ENCODE measurements at regions not wholly inside any gene's neighbourhood (a gene's known extent, or its start where the extent isn't known, plus 50 kb on each side); places are given as distances from the start of the nearest gene placed in this dataset.

DNA sequence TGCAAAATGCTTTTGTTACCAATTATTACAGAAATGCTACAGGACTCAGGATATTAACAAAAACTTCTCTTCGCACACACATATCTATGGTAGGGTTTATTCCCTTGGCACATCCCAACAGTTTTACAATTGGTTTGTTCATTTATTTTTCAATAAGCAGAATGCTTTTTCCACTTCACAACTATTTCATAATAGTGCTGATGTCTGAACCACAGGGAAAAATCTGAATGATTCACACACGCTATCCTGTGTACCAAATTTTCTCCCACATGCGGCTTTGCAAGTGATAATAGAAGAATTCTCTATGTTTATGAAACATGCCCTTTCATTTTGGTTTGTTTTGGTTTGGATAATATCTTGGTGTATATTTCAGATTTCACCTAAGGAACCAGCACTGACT is 725.7 kb upstream of the TENM3 start:
- no peak for DNase-seq

DNA sequence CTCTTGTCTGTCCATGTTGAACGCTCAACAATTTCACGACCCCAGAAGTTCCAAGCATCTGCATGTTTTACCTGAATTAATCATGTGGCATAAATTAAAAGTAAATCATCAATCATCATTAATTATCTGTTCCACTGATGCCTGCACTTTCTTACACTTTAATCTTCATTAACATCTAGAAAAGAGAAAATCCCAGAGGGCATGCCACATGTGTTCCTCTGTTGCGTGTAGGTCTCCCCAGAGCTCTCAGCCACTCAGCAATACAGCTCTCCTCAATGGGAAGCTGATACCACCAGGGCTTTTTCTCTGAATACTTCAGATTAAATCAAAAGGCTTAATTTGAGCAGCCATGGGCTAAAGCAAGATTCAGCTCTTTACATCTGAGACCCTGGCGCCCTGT is 722.4 kb upstream of the TENM3 start:
- no peak for DNase-seq

DNA sequence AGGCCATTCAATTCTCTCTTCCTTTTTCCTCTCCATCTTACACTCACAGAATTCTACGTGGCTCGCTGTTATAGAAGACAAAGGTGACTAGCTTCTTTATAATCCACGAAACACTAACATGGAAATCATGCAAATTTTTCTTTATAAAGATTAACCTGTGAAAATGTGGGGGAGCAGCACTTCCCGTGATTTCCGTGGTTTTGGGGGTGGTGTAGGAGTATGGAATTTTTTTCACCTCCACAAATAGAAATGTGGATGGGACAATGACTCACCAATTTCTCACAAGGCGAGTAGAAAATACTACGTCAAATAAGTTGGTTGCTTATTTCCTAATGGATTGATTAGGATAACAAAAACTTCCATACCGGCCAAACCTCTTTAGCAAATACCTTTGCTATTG is 719.2 kb upstream of the TENM3 start:
- no peak for DNase-seq

DNA sequence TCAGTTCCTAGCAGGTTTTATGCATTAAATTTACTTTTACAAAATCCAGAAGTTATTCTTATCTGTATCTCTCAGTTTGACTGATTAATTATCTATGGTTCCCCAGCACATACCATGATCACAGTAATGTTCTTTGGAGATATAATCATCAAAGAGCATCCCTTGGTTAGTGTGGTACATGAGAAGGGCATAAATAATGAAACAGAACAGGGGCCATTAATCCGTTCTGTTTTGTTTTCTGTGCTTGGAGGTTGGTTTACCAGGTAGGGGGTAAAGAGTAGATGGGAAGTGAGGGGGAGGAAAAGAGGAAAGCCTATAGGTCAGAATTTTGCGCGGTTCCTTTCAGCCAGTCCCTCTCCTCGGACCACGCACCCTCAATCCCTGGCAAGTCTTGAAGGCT is 718.7 kb upstream of the TENM3 start:
- DNase-seq = no peak

DNA sequence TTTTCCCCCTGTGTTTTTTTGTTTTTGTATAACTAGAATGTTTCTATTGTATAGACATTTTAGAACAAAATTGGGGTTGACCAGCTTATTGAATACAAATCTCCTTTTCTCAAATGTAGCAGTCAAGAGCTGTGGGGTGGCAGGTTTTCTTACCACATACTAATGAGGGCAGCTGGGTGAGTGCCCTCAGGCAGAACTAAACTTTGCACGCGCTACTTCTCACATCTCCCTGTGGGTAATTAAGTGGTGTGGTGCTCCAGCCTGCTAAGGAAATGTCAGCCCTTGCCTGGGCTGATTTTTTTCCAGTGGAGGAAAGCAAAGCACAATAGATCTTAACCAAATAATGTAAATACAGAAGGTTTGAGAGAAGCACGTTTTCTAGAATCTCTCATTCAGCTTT is 717.6 kb upstream of the TENM3 start:
- DNase-seq = no peak

DNA sequence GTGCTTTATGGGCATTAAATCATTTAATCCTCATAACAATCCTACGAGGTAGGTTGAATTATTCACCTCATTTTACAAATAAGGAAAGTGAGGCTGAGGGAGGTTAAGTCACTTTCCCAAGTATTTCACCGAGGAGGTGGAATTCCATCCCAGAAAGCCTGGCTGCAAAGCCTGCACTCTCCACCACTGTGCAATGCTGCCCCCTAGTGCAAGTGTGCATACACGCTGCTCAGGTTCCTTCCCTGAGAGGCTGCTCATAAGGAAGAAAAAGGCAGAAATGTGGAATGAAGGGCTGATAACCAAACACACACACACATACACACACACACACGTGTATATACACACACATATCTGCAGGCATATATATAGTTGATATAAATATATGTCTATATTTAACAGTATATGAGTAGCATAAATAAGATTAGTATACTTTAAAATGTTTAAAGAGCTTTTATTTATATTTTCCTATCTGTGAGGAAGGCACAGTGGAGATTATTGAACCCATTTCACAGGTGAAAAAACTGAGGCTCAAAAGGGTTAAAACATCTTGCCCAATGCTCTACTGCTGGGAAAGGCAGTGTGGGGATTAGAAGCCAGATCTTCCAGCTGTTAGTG is 714.5 kb upstream of the TENM3 start:
- DNase-seq = no peak

DNA sequence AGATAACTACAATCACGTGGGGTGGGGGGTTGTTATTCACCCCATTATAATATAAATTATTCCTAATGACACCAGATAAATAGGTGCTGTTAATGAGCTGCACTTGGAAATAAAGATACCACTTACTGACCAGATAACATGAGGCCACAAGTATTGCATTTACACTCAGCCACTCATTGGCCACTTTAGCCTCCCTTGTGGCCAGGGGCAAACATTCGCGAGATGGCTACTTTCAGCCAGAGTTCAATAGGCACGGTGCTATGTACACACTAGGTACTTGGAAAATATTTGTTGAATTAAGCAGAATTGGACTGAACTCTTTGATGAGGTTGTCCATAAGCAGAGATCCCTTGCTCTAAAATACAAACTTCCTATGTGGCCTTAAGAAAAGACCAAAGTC is 713.7 kb upstream of the TENM3 start:
- no peak for DNase-seq

DNA sequence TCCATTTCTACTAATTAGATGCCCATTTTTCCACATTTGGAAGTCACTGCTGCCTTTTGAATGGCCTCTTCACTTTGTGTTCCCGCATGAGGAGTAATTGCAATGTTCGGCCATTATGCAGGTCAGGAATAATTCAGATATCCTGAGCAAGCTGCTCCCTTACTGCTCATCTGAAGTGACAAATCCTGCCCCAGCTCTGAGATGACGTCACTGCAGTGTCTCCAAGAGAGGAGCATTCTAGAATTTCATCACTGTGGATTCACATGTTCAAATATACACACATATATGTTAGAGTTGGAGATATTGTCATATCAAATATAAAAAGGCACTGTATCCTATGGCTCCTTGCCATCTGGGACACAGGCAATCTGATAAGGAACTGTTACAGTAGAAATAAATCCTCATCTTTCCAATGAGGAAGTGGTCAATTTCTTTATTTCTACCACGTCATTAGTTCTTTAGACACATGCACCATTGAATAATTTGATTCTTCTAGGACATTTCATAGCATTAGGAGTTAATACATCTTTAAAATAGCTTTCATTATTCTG is 706.9 kb upstream of the TENM3 start:
- DNase-seq = no peak

DNA sequence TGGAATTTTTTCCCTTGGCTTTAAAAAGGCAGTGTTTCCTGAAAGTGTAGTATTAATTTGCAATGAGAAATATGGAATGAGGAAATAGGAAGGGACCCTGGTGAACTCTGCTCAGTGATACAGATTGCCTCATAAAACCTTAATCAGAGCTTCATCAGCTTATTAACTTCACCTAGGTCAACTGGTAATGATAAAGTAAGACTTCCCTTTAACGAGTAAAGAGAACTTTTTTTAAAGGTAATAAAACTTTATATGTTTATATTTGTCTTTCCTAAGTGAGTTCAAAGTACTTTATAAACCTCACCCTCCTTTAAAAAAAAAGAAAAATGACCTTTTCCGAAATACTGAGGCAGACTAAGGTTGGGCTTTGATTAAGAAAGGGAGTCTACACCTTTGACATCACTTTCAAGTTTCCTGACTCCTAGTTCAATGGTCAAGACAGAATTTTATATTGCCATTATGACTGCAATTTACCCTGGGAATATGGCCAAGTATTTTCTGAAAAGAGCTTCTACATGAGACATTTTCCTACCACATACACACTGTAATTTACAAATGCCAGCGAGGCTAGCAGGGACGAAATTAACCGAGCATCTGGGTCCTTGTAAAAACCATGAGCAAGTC is 706.3 kb upstream of the TENM3 start:
- DNase-seq = no peak

DNA sequence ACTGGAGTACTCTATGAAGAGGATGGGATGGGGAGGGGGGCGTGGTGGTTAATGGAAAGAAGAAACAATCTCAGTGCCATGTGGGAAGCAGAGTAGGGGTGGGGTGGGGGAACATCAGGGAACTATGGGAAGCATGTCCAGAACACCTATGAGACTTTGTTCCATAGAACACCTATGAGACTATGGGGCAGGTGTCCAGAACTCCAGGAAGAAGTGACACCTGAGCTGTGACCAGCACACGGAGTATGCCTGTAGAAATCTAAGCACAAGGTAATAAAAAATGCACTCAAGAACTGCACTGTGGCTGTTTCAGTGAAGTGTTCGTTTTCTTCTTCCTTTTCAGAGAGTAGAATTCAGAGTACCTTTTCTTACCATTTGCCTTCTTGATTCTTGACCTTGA is 704.8 kb upstream of the TENM3 start:
- DNase-seq = no peak

DNA sequence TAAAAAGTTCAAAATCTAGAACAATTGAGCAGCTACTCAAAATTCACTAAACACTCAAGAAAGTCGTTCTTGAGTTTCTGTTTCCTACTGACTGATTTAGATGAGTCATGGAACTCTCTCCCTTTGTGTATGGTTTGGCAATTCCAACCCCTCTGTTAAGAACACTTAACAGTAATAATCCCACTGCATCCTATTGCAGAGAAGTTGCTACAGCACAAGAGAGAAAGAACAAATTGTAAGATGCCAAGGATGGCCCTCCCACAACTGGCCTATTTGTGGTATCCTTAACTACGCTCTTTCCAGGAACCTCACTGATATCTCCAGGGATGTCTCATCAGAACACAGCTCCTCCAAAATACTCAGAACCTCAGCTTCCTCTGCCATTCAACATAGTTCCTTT is 701.8 kb upstream of the TENM3 start:
- no peak for DNase-seq

DNA sequence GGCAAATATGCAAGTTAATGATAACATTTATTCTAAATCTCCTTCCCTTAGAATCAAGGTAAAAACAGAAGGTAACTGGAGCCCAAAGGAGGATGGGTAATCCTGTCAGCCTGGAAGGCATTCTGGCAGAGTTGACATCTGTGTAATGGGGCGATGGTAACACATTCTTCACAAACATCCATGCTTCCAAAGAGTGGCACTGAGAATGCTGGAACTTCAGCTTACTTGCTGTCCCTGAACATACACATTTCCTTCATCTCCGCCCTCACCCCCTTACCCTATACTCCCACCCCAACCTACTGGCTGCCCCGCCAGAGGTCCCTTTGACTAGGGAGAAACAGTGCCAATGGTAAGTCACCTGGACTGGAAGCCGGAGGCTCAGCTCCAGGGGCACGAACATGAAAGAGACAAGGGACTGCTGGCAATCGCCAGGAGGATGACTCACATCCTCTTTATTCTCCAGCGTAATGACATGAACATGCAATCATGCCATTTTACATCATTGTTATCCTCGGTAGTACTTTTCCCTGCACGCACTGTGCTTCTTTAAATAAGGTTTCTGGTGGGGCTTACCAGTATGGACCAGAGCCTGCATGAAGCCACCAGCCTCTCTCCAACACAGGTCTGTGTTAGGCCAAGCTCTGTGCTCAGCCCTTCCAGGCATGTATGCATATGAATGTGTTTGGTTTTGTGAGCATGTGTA is 694.2 kb upstream of the TENM3 start:
- DNase-seq = no peak

DNA sequence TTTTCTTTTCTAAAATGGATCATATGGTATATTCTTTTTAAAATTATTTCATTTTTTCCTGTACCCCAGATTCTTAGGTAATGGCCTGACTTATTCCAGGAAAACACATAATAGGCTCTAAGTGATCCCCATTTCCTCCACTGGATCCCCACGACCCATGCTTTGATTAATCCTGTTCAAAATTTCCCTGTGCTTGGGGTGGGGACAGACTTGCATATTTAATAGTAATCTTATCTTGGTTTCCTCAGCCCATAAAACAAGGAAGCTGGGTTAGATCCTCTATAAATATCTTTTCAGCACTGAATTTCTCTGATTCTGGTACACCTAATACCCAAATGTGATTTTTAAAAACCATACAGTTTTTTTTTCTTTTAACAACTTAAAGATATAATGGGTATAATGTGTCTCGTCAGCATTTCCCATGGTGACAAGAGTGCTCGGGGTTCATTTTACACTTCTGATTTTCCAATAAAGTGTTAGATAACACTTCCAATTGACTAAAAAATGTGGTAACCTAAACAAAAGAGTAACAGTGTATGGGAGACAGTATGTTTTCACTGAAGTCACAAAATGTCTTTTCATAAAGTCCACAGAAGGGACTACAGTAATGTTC is 693.5 kb upstream of the TENM3 start:
- no peak for DNase-seq

DNA sequence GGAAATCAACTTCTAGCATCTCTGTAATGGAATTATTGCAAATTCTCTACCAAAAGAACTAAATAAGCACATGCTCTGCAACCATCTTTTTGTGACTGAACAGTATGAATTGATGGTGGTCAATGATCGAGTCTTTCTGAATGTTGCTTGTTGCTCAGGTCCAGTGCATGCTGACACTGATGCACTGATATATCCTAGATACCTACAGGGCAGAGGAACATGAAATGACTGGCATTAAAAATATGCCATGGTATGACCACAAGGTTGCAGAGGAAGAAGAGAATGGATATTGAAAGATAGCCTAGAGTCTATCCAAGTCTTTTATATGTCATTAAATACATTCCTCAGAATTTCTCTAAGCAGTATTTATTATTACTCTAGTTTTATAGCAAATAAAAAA is 692.8 kb upstream of the TENM3 start:
- DNase-seq = no peak

DNA sequence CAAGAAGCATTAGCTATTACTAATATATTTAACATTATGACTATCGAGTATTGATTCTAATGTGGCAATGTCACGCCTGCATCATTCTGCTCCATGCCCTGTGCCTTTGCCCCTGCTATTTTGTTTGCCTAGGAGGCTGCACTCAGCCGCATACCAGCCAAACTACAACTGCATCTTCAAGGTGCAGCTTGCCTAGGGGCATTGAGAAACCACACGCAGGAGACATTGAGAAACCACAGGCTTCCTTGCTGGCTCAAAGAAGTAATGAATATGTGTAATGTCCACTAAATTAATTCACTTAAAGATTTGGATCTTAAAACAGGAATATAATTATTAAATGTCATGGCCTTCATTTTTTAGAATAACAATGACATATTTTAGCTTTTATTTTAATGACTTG is 683.6 kb upstream of the TENM3 start:
- no peak for DNase-seq

DNA sequence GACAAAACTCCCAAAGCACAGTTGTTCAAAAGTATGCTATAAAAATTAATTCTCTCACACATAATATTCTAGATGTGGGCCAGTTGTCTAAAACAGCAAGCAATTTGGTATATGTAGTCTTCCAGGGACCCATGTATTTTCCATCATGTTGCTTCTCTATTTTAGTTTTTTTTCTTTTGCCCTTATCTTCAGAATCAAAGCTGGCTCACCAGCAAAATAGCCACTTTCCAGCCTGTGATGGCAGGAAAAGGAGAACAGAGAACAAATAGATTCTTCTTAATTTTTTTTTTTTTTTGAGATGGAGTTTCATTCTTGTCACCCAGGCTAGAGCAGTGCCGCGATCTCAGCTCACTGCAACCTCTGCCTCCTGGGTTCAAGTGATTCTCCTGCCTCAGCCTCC is 680.8 kb upstream of the TENM3 start:
- DNase-seq = no peak

DNA sequence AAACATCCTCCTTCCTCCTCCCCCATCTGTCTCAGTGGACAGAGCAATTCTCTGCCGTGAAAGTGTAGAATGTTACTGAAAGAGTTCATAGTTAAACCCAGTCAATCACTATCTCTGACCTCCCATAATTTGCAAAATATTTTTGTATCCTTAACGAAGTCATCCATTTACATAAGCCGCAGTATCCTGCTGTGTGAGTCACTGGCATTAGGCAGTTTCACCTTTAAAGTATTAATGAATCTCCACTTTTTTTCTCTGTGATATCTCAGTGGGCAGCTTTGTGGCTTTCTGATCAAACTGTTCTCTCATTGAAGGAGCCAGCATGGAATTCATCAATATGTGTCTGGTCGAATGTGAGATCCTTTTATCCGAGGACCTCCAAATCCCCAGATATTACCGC is 678.6 kb upstream of the TENM3 start:
- DNase-seq = no peak

DNA sequence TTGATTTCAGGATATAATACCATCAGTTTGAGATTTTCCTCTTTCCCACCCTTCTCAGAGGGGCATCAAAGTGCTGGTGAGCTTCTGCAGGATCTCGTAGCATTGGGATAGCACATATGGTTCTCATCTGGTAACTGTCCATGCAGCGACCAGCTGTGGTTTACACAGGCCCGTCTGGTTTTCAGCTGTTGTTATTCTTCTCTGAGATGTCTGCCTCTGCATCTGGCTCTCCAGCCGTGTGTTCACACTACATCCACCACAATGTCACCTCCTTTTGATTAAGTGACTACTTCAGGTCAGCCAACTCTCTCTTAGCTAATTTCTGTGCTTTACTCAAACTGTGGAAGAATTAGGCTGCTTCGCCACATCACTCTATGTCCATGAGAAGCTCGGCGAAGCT is 676.7 kb upstream of the TENM3 start:
- DNase-seq = no peak

DNA sequence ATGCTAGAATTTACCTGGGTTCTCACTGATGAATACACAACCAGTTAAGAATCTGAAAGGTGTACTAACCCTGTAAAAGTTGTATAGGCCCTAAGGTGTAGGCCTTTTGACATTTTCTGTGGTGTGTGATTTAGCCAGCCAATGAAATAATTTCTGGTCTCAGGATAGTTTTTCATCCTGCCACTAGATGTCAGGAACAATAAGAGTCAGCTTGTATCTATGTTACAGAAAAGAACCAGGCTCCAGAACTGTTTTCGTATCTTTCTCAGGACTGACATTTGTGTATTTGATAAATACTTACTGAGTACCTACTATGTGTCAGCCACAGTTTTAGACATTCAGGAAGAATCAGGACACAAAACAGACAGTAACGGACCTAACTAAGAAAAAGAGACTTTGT is 673.6 kb upstream of the TENM3 start:
- no peak for DNase-seq

DNA sequence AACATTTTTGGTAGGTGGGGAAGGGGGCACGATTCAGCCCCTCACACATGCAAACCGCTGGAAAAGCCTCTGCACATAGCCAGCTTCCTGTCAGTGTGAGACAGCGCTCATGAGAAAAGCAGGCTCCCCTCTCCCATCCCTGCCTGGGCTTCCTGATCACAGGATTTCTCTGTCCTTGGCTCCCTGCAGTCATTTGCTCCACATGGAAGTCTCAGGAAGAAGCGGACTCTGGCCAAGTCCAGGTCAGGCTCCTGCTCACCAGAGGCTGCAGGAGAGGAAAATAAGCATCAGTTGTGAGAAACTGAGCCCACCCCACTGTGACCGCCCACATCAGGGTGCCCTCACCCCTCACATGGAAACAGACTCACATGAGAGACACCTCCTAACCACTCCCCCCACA is 664.3 kb upstream of the TENM3 start:
- no peak for DNase-seq

DNA sequence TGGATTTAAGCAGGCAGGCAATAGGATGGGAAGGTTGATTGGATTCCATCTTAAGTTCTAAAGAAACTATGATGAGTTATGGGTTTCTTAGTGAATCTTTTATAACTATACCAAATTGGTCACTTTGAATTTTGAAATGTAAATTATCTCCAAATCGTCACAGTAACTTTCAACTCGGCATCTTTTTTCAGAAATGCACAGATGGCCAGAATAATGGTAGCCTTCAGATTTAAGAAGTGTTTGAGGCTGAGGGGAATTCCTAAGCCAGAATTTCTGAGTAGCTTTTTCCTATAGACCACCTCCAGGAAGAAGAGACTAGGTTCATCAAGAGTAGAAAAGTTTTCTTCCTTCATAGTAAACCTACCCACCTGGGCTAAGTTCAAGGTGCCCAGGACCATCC is 663.7 kb upstream of the TENM3 start:
- DNase-seq = no peak

DNA sequence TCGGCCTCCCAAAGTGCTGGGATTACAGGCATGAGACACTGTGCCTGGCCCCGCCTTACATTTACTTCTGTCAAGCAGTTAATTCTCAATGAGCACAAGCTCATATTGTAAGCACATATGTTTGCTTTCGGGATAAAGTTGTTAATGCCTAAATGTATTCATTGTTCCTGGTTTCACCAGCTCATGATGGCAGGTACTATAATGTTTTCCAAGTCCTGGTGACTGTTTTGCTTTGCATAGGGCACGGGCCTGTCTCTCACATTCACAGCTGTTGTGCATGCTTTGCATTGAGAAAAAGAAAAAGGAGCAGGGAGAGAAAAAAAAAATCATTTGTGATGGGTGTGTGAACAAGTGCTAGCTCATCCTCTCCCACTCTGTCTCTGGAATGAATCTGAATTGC is 661.2 kb upstream of the TENM3 start:
- no peak for DNase-seq

DNA sequence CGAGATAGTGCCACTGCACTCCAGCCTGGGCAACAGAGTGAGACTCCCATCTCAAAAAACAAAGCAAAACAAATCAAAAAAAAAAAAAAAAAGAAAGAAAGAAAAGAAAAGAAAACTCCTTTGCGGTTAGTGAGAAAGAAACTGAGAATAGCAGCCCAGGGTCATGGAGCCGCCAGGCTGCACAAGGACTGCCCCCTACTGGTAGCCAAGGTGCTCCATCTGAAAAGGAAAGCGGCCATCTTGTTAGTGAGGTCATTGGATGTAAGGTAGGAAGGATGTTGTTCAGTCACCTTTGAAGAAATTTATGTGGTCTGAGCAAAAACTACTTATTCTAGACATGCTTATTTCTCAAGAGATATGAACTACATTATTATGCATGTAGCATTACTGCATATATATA is 660.6 kb upstream of the TENM3 start:
- no peak for DNase-seq

DNA sequence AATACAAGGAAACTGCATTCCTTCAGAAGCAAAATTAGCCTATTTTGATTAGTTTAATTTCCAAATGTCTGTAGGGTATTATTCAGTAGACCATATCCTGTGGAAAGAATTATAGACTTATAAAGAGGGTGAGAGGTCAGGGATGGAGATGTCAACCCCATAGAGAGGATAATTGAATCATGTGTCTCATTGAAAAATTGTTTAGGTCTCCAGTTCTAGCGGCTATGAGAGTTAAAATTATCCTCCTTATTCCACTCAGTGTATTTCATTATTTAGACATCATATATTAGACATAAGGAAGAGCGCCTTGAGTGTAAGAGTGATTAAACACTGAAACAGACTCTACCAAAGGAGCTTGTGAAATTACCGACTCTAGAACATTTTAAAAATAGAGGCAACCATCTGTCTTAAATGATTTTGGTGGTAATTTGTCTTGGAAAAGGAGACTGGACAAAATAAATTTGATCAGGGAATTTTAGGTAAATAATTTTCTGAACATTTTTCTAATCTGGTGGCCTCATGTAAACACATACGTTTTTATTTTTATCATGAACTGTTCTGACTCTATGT is 654.4 kb upstream of the TENM3 start:
- no peak for DNase-seq

All from activated CD4-positive, alpha-beta T cell treated with anti-CD3 and anti-CD28 coated beads for 1 hour (primary cell).